K562 (cell line): ENCODE measurements at regions not wholly inside any gene's neighbourhood (a gene's known extent, or its start where the extent isn't known, plus 50 kb on each side); places are given as distances from the start of the nearest gene placed in this dataset.

Experiments
- CREM ChIP-seq: IDR thresholded peaks from 2 replicates; pipeline ENCODE4 v1.6.1; 2014; ENCODE audit warnings: antibody characterized with exemption, low read depth
- CTCF ChIP-seq, 3 experiments: IDR thresholded peaks in 2 of 3; conservative IDR thresholded peaks in 1 of 3; 2 replicates each; pipeline ENCODE4 v1.5.1; 2011 to 2012; ENCODE audit warnings: low read length in 3 of 3, mild to moderate bottlenecking in 3 of 3, control low read depth in 2 of 3, improper control_type of control experiment in 1 of 3, inconsistent platforms in 1 of 3, low read depth in 1 of 3, mixed read lengths in 1 of 3, moderate library complexity in 1 of 3; ENCODE audit not compliant: insufficient read depth in 2 of 3
- MAX ChIP-seq: sonication (generic); formaldehyde crosslinking; IDR thresholded peaks from 2 replicates; pipeline ENCODE4 v1.9.0; 2022; ENCODE audit warnings: mild to moderate bottlenecking, missing genetic modification reagents
- MXI1 ChIP-seq: IDR thresholded peaks from 2 replicates; pipeline ENCODE4 v1.6.1; 2011; ENCODE audit warnings: low read depth, mild to moderate bottlenecking, improper control_type of control experiment, low read length
- NR2C2 ChIP-seq, 2 experiments: fragments of 200-800 bp in 1 of 2; sonication (Bioruptor generic) in 1 of 2; sonication (generic) in 1 of 2; formaldehyde crosslinking in 1 of 2; IDR thresholded peaks; 2 replicates each; pipeline versions ENCODE4 v1.6.1 to v1.8.0; 2016 to 2022; ENCODE audit warnings: mild to moderate bottlenecking in 1 of 2, missing compliant biosample characterization in 1 of 2, missing genetic modification characterization in 1 of 2, missing genetic modification reagents in 1 of 2
- POLR2AphosphoS5 ChIP-seq: IDR thresholded peaks from 2 replicates; pipeline ENCODE4 v1.6.1; 2011; ENCODE audit warnings: mild to moderate bottlenecking, low read depth, low read length, moderate library complexity; ENCODE audit not compliant: control insufficient read depth, insufficient read depth
- POLR2G ChIP-seq: fragments of 200-400 bp; formaldehyde crosslinking; IDR thresholded peaks from 2 replicates; pipeline ENCODE4 v1.6.1; 2017; ENCODE audit warnings: low read depth, mild to moderate bottlenecking, antibody characterized with exemption, low read length, moderate library complexity
- RBM39 ChIP-seq: fragments of 200-400 bp; formaldehyde crosslinking; optimal IDR thresholded peaks from 2 replicates; pipeline ENCODE3; 2018; ENCODE audit warnings: low read depth, low read length
- SIN3A ChIP-seq, 2 experiments: fragments of 150-350 bp in 1 of 2; IDR thresholded peaks; 2 replicates each; pipeline ENCODE4 v1.6.1; 2011 to 2016; ENCODE audit warnings: borderline replicate concordance in 2 of 2, low read depth in 2 of 2, low read length in 2 of 2, mild to moderate bottlenecking in 2 of 2, moderate library complexity in 2 of 2; ENCODE audit not compliant: control insufficient read depth in 1 of 2
- TCF3 ChIP-seq: sonication (generic); formaldehyde crosslinking; IDR thresholded peaks from 2 replicates; pipeline ENCODE4 v1.4.0; 2020; ENCODE audit warnings: mild to moderate bottlenecking, missing genetic modification reagents
- ZEB2 ChIP-seq: fragments of 450-650 bp; IDR thresholded peaks from 2 replicates; pipeline ENCODE4 v1.6.1; 2016
- ZHX1 ChIP-seq: fragments of 150-350 bp; conservative IDR thresholded peaks from 2 replicates; pipeline ENCODE4 v1.6.1; 2014; ENCODE audit warnings: low read length

- no peak for TF ChIP-seq POLR2G
- TF ChIP-seq ZHX1: no peak
- no peak for TF ChIP-seq ZEB2
- 0 out of 6 replicates have a peak, but pooled peaks of 2 of the 3 experiments have one; percentile 10 to 13 for TF ChIP-seq CTCF (IDR thresholded peaks at IDR 0.05 in 2 of 3, conservative IDR thresholded peaks at IDR 0.05 in 1 of 3; ENCODE audit: insufficient read depth in 2 of 3, low read depth in 1 of 3, low read length in 3 of 3)
- no peak for TF ChIP-seq POLR2AphosphoS5
- TF ChIP-seq MAX: no peak
- no peak for TF ChIP-seq MXI1
- no peak for TF ChIP-seq CREM
- TF ChIP-seq RBM39: no peak
- no peak for TF ChIP-seq TCF3 (CRISPR knock-in tag)
- no peak for TF ChIP-seq NR2C2 (CRISPR knock-in tag; IDR thresholded peaks at IDR 0.05)
- TF ChIP-seq NR2C2 (tag; IDR thresholded peaks at IDR 0.05): no peak
- no peak for TF ChIP-seq SIN3A (IDR thresholded peaks at IDR 0.05; ENCODE audit: borderline replicate concordance in 2 of 2, control insufficient read depth in 1 of 2, low read depth in 2 of 2, low read length in 2 of 2)
These were observed 236.0 kb downstream of the TBXT start for GRCh38 chr6:165931675-165932074.
